Peyer's patch (tissue), 4 donors: ENCODE measurements at regions not wholly inside any gene's neighbourhood (a gene's known extent, or its start where the extent isn't known, plus 50 kb on each side); places are given as distances from the start of the nearest gene placed in this dataset.

ENCODE experiments used
- POLR2A ChIP-seq, 2 donors: fragments of 450-650 bp; IDR thresholded peaks; one replicate each; pipeline ENCODE4 v1.5.1; 2017; ENCODE audit warnings: antibody characterized with exemption in 2 of 2, mild to moderate bottlenecking in 2 of 2, moderate library complexity in 2 of 2
- TF ChIP-seq, protein P1 (sequence below), 6 experiments: fragments of 450-650 bp in 4 of 6; fragments of 200-600 bp in 2 of 6; sonication (generic) in 1 of 6; IDR thresholded peaks; one replicate each; pipeline ENCODE4 v1.5.1; 2017 to 2019; ENCODE audit warnings: antibody characterized with exemption in 6 of 6, mild to moderate bottlenecking in 3 of 6, moderate library complexity in 1 of 6

DNA sequence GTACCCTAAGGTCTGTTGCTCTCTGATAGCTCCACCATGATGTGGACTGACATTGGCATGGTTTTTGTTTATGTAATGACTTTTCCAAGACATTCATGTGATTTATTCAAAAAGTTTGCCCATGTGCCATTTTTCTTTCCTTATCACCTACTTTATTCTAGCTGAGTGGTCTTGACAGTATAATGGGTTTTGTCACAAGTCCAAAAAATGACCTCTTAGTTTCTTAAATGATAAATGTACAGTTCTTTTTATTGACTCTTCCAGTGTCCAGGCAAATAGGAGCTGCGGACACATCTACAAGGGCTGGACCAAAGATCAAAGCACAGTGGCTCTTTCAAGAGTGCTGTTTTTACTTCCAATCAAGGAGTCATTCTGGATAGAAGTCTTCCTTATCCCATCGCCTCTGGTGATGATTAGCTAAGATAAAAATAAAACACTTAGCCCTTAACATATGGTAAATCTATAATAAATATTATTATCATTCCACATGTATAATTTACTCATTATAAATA lies 141.4 kb downstream of the MMUT start:
- TF ChIP-seq, protein P1, sequence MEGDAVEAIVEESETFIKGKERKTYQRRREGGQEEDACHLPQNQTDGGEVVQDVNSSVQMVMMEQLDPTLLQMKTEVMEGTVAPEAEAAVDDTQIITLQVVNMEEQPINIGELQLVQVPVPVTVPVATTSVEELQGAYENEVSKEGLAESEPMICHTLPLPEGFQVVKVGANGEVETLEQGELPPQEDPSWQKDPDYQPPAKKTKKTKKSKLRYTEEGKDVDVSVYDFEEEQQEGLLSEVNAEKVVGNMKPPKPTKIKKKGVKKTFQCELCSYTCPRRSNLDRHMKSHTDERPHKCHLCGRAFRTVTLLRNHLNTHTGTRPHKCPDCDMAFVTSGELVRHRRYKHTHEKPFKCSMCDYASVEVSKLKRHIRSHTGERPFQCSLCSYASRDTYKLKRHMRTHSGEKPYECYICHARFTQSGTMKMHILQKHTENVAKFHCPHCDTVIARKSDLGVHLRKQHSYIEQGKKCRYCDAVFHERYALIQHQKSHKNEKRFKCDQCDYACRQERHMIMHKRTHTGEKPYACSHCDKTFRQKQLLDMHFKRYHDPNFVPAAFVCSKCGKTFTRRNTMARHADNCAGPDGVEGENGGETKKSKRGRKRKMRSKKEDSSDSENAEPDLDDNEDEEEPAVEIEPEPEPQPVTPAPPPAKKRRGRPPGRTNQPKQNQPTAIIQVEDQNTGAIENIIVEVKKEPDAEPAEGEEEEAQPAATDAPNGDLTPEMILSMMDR (IDR thresholded peaks at IDR 0.05), result no peak
- TF ChIP-seq POLR2A (IDR thresholded peaks at IDR 0.05), result no peak
